ENCODE measurements at regions not wholly inside any gene's neighbourhood (a gene's known extent, or its start where the extent isn't known, plus 50 kb on each side); places are given as distances from the start of the nearest gene placed in this dataset.

DNA sequence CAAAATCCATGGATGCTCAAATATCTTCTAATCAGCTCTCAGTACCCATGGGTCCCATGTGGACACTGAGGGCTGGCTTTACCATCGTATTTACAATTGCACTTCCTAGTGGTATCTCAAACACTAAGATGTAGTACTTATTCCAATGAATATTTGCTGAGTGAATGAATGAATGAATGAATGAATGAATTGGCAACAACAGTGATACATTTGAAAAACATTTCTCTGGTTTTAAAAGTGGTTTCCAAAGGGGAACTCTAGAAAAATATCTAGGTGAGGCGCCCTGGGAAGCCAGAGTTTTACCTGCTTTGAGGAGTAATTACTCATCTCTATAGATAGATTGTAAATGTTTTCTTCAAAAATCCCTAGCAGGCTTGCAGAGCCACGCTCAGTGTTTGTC is 76.6 kb downstream of the CYTL1 start:
- Histone ChIP-seq H4K20me1 (ENCODE audit: insufficient read depth, low read length) (no peaks in the 10 kb centered on the region), H3K4me2 (ENCODE audit: low read length) (no peak overlapping the region), H3K9ac (ENCODE audit: low read length) (no peak overlapping the region), H3K36me3 (replicated peaks; ENCODE audit: low read depth, low read length) (no peaks in the 10 kb centered on the region), H3K9me3 (ENCODE audit: insufficient read depth, low read length) (no peaks in the 10 kb centered on the region), H2AFZ (ENCODE audit: low read depth, low read length) (no peak overlapping the region), H3K4me1 (ENCODE audit: low read length) (peaks cover 22% of the 10 kb centered on the region), H3K79me2 (ENCODE audit: low read length) (no peaks in the 10 kb centered on the region), H3K27me3 (ENCODE audit: low read depth, low read length) (peaks cover 29% of the 10 kb centered on the region), H3K27ac (ENCODE audit: low read length) (no peak overlapping the region), H3K4me3 (ENCODE audit: low read length) (no peak overlapping the region)
- TF ChIP-seq, protein P1, sequence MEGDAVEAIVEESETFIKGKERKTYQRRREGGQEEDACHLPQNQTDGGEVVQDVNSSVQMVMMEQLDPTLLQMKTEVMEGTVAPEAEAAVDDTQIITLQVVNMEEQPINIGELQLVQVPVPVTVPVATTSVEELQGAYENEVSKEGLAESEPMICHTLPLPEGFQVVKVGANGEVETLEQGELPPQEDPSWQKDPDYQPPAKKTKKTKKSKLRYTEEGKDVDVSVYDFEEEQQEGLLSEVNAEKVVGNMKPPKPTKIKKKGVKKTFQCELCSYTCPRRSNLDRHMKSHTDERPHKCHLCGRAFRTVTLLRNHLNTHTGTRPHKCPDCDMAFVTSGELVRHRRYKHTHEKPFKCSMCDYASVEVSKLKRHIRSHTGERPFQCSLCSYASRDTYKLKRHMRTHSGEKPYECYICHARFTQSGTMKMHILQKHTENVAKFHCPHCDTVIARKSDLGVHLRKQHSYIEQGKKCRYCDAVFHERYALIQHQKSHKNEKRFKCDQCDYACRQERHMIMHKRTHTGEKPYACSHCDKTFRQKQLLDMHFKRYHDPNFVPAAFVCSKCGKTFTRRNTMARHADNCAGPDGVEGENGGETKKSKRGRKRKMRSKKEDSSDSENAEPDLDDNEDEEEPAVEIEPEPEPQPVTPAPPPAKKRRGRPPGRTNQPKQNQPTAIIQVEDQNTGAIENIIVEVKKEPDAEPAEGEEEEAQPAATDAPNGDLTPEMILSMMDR (IDR thresholded peaks at IDR 0.05; ENCODE audit: low read depth, low read length), result no peak
- TF ChIP-seq EZH2phosphoT487 (IDR thresholded peaks at IDR 0.05; ENCODE audit: low read depth), result no peak

DNA sequence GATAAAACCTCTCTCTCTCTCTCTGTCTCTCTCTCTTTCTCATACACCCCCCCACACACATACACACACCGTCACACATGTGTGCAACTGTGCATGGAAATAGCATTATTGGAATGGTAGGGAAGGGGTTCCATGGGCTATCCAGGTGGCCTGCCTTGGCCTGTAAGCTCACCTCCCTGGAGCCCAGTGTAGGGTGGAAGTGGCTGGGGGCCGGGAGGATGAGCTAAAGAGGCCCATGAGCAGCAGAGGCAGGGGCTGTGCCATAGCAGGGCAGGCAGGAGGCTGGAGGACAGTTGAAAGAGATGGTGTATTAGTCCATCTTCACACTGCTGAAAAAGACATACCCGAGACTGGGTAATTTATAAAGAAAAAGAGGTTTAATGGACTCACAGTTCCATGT is 74.2 kb downstream of the CYTL1 start:
- H3K27me3 ChIP-seq (ENCODE audit: low read depth, low read length), result peaks cover 34% of the 10 kb centered on the region
- TF ChIP-seq, protein P1 (IDR thresholded peaks at IDR 0.05; ENCODE audit: low read depth, low read length), result no peak
- no peak for TF ChIP-seq EZH2phosphoT487 (IDR thresholded peaks at IDR 0.05; ENCODE audit: low read depth)
- peaks cover 22% of the 10 kb centered on the region for H3K4me1 ChIP-seq (ENCODE audit: low read length)
- H3K9me3 ChIP-seq (ENCODE audit: insufficient read depth, low read length), result no peaks in the 10 kb centered on the region
- no peak overlapping the region for H3K4me3 ChIP-seq (ENCODE audit: low read length)
- no peaks in the 10 kb centered on the region for H3K36me3 ChIP-seq (replicated peaks; ENCODE audit: low read depth, low read length)
- no peak overlapping the region for H2AFZ ChIP-seq (ENCODE audit: low read depth, low read length)
- H4K20me1 ChIP-seq (ENCODE audit: insufficient read depth, low read length), result no peaks in the 10 kb centered on the region
- H3K4me2 ChIP-seq (ENCODE audit: low read length), result peak overlapping the region; percentile 53; the same call in 1 of the 2 replicates
- H3K27ac ChIP-seq (ENCODE audit: low read length), result no peak overlapping the region
- H3K9ac ChIP-seq (ENCODE audit: low read length), result no peak overlapping the region
- no peaks in the 10 kb centered on the region for H3K79me2 ChIP-seq (ENCODE audit: low read length)

DNA sequence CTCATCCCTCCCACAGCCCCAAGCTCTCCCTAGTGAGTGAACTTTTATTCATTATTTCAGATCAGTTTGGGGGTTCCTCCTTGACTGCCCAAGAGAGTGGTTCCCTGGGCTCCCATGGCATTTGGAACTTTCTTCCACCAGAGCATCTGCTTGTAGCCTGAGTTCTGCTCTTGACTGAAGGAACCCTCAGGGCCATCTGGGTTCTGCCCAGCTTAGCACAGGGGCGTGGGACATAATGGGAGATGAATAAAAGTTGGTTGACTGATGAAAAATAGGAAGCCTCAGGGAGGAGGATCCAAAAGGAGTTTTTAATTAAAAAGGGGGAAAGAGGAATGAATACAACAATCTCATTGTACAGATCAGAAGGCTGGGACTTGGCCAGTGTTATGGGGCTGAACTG is 73.4 kb downstream of the CYTL1 start:
- H3K27ac ChIP-seq (ENCODE audit: low read length), result no peak overlapping the region
- H3K9ac ChIP-seq (ENCODE audit: low read length), result no peak overlapping the region

DNA sequence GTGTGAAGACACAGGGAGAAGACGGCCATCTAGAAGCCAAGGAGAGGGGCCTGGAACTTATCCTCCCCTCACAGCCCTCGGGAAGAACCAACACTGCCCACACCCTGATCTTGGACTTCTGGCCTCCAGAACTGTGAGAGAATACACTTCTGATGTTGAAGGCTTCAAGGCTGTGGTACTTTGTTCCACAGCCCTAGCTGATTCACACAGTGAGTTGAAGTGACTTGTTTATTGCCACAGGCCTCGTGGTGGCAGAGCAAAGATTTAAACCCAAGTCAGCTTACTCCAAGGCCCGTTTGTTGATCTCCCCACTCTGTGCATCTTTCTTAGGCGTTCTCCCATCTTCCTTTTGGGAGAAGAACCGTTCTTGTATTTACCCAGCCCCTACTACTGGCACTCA is 72.8 kb downstream of the CYTL1 start:
- no peak overlapping the region for H3K9ac ChIP-seq (ENCODE audit: low read length)
- H3K9me3 ChIP-seq (ENCODE audit: insufficient read depth, low read length), result no peaks in the 10 kb centered on the region
- peaks cover 26% of the 10 kb centered on the region for H3K27me3 ChIP-seq (ENCODE audit: low read depth, low read length)
- H3K79me2 ChIP-seq (ENCODE audit: low read length), result no peaks in the 10 kb centered on the region
- H3K4me2 ChIP-seq (ENCODE audit: low read length), result no peak overlapping the region
- H3K27ac ChIP-seq (ENCODE audit: low read length), result no peak overlapping the region
- H2AFZ ChIP-seq (ENCODE audit: low read depth, low read length), result no peak overlapping the region
- H3K36me3 ChIP-seq (replicated peaks; ENCODE audit: low read depth, low read length), result no peaks in the 10 kb centered on the region
- H4K20me1 ChIP-seq (ENCODE audit: insufficient read depth, low read length), result no peaks in the 10 kb centered on the region
- H3K4me3 ChIP-seq (ENCODE audit: low read length), result no peak overlapping the region
- peaks cover 22% of the 10 kb centered on the region for H3K4me1 ChIP-seq (ENCODE audit: low read length)
- TF ChIP-seq, protein P1 (IDR thresholded peaks at IDR 0.05; ENCODE audit: low read depth, low read length), result no peak
- TF ChIP-seq EZH2phosphoT487 (IDR thresholded peaks at IDR 0.05; ENCODE audit: low read depth), result no peak

More for the DNA sequence above, 73.4 kb downstream of the CYTL1 start:
- H3K79me2 ChIP-seq (ENCODE audit: low read length), result no peaks in the 10 kb centered on the region
- H2AFZ ChIP-seq (ENCODE audit: low read depth, low read length), result no peak overlapping the region
- H4K20me1 ChIP-seq (ENCODE audit: insufficient read depth, low read length), result no peaks in the 10 kb centered on the region
- no peaks in the 10 kb centered on the region for H3K36me3 ChIP-seq (replicated peaks; ENCODE audit: low read depth, low read length)
- no peaks in the 10 kb centered on the region for H3K9me3 ChIP-seq (ENCODE audit: insufficient read depth, low read length)
- H3K4me3 ChIP-seq (ENCODE audit: low read length), result no peak overlapping the region
- no peak overlapping the region for H3K4me2 ChIP-seq (ENCODE audit: low read length)
- peaks cover 22% of the 10 kb centered on the region for H3K4me1 ChIP-seq (ENCODE audit: low read length)
- TF ChIP-seq, protein P1 (IDR thresholded peaks at IDR 0.05; ENCODE audit: low read depth, low read length), result no peak
- no peak for TF ChIP-seq EZH2phosphoT487 (IDR thresholded peaks at IDR 0.05; ENCODE audit: low read depth)
- peaks cover 30% of the 10 kb centered on the region for H3K27me3 ChIP-seq (ENCODE audit: low read depth, low read length)

Data from OCI-LY3 (cell line).